ENCODE measurements at regions not wholly inside any gene's neighbourhood (a gene's known extent, or its start where the extent isn't known, plus 50 kb on each side); places are given as distances from the start of the nearest gene placed in this dataset.

DNA sequence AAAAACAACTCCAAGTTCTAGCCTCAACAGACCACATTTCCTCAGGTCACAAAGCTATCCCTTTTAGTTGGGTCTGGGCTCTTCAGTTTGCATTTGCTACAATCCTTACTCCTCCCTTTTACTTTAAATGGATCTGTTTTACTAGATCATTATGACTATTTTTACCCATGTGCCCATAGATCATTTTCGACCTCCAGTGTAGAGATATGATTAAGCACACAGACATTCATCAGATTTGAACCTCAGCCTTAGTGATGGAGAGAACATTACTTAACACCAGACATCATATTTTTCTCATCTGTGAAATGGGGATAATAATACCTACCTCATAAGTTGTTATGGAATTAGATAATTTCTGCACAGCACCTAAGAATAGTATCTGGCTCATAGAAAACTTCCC lies 141.9 kb downstream of the NPR3 start:
- TF ChIP-seq EZH2phosphoT487 (IDR thresholded peaks at IDR 0.05; ENCODE audit: low read length) (no peak), EZH2 (optimal IDR thresholded peaks at IDR 0.05; ENCODE audit: low read depth, low read length) (no peak)
- TF ChIP-seq, protein P1, sequence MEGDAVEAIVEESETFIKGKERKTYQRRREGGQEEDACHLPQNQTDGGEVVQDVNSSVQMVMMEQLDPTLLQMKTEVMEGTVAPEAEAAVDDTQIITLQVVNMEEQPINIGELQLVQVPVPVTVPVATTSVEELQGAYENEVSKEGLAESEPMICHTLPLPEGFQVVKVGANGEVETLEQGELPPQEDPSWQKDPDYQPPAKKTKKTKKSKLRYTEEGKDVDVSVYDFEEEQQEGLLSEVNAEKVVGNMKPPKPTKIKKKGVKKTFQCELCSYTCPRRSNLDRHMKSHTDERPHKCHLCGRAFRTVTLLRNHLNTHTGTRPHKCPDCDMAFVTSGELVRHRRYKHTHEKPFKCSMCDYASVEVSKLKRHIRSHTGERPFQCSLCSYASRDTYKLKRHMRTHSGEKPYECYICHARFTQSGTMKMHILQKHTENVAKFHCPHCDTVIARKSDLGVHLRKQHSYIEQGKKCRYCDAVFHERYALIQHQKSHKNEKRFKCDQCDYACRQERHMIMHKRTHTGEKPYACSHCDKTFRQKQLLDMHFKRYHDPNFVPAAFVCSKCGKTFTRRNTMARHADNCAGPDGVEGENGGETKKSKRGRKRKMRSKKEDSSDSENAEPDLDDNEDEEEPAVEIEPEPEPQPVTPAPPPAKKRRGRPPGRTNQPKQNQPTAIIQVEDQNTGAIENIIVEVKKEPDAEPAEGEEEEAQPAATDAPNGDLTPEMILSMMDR (IDR thresholded peaks at IDR 0.05; ENCODE audit: low read length), result no peak
